Retinal pigment epithelial cell (primary cell): ENCODE measurements at regions not wholly inside any gene's neighbourhood (a gene's known extent, or its start where the extent isn't known, plus 50 kb on each side); places are given as distances from the start of the nearest gene placed in this dataset.

Experiments
- DNase-seq: peaks from one replicate; pipeline ENCODE4 v3.0.0-alpha.2; 2010; ENCODE audit warnings: low read depth
- H3K4me3 ChIP-seq: 2 replicates; pipeline ENCODE4 v1.5.1; 2011; ENCODE audit warnings: mild to moderate bottlenecking, low read length, control low read depth, moderate library complexity
- CTCF ChIP-seq: conservative IDR thresholded peaks from 2 replicates; pipeline ENCODE4 v1.5.1; 2011; ENCODE audit warnings: low read depth, low read length, control low read depth, inconsistent platforms

- TF ChIP-seq CTCF = no peak
These were observed 168.9 kb downstream of the ERCC6L2 start for GRCh38 chr9:96044401-96044800.

GRCh38 chr9:96040591-96041461 lies 165.3 kb downstream of the ERCC6L2 start:
- no peak overlapping the region for H3K4me3 ChIP-seq
- TF ChIP-seq CTCF = no peak
- no peak for DNase-seq

More at GRCh38 chr9:96044401-96044800, 168.9 kb downstream of the ERCC6L2 start:
- no peak overlapping the region for H3K4me3 ChIP-seq
- DNase-seq = no peak

DNA sequence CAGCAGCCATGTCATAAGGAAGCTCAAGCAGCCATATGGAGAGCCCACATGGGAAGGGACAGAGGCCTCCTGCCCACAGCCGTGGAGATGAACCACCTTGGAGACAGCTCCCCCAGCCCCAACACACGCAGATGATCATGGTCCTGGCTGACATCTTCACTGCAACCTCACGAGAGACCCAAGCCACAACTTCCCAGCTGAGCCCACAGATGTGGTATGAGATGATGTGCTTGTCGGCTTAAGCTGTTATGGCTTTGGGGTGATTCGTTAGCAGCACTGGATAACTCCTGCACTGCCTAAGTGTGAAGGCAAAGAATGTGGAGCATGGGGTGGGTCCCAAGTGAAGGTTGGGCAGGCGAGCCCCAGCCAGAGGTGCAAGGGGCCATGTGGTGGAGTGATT lies 163.4 kb downstream of the ERCC6L2 start:
- TF ChIP-seq CTCF = no peak

DNA sequence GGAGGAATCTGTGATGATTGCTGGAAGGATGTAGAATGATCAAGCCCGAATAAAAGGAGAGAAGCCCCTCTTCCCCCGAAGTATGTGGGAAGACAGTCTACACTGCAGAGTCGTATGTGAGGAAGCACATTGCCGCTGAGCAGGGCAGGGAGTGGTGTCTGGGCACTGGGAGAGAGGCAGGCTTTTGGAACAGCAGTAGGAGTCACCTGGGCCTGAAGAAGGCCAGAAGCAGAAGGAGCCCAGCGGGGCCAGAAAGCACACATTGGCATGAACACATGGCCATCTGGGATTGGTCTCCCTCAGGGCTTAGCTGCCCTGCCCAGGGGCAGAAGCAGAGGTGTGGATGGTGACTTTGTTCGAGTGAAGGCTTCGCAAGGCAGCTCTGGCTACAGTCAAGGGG lies 162.8 kb downstream of the ERCC6L2 start:
- TF ChIP-seq CTCF = no peak
- DNase-seq = no peak
- H3K4me3 ChIP-seq = no peak overlapping the region

More for the DNA sequence above, 163.4 kb downstream of the ERCC6L2 start:
- H3K4me3 ChIP-seq = no peak overlapping the region
- no peak for DNase-seq

- no peak for TF ChIP-seq CTCF
- no peak overlapping the region for H3K4me3 ChIP-seq
- no peak for DNase-seq
These were observed 159.1 kb downstream of the ERCC6L2 start for GRCh38 chr9:96034553-96035122.

DNA sequence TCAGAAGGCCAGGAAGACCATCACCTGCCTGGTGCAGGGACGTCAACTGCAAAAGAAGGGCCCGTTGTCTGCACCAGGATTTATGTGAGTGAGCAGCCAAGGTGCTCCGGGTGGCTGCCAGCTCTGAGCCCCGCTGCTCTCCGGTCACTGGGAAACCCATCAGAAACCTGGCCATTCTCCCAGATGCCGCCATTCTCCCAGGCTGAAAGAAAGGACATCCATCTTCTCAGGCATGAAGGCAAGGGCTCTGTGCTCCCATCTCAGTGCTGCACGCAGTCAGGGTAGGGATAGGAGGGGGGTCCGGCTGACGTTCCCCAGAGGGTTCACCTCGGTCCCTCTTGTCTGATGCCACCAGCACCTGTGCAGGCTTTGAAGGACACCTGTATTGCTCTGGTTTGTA lies 158.4 kb downstream of the ERCC6L2 start:
- DNase-seq = no peak
- no peak overlapping the region for H3K4me3 ChIP-seq
- no peak for TF ChIP-seq CTCF
